Erythroblast (primary cell): ENCODE measurements at regions not wholly inside any gene's neighbourhood (a gene's known extent, or its start where the extent isn't known, plus 50 kb on each side); places are given as distances from the start of the nearest gene placed in this dataset.

Source experiments
- GATA1 ChIP-seq: IDR thresholded peaks from 2 replicates; pipeline ENCODE4 v1.6.1; 2011; ENCODE audit warnings: low read depth, mild to moderate bottlenecking, control low read depth, low read length, moderate library complexity
- POLR2A ChIP-seq: IDR thresholded peaks from 2 replicates; pipeline ENCODE4 v1.6.1; 2011; ENCODE audit warnings: mild to moderate bottlenecking, low read length

DNA sequence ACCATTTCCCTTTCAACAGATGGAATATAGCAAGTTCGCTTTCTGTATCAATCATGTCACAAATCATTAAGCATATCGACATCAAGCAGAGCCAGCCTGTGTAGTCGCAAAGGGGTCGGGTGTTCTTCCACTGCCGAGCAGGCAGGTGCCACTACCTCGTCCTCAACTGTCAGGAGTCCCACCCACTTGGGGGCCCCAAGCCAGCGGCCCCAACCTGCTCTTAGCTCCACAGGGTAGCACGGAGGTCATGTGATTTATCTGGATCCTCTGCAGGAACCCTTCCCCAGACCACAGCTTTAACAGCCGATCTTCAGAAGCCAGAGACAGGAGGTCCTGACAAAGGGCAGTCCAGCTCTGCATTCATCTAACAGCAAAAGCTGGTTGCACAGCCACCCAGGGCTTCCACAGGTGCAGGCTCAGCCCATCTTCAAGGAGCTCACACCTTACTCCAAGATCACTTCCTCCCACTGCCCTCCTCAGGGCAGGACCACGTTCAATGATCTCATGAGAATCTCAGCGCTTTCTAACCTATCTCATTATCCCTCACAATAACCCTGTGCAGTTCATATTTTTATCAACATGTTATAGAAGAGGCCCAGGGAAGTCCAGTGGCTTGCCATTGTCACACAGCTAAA is 110.2 kb downstream of the TRIM29 start:
- TF ChIP-seq POLR2A (no peak), GATA1 (no peak)
